ENCODE measurements at regions not wholly inside any gene's neighbourhood (a gene's known extent, or its start where the extent isn't known, plus 50 kb on each side); places are given as distances from the start of the nearest gene placed in this dataset.
A peak's percentile ranks its signal among the peaks of the same experiment; 100 is the strongest.

GRCh38 chr1:63122079-63122478 is 200.3 kb upstream of the FOXD3 start:
- DNase-seq (ENCODE audit: low read depth): no peak

- DNase-seq (ENCODE audit: low read depth): peak; percentile 72
These were observed 197.6 kb upstream of the FOXD3 start for GRCh38 chr1:63124666-63125191.

GRCh38 chr1:63126104-63126503 is 196.3 kb upstream of the FOXD3 start:
- no peak for DNase-seq (ENCODE audit: low read depth)

GRCh38 chr1:63127376-63127775 is 195.0 kb upstream of the FOXD3 start:
- DNase-seq (ENCODE audit: low read depth): no peak

GRCh38 chr1:63128556-63128955 is 193.8 kb upstream of the FOXD3 start:
- DNase-seq (ENCODE audit: low read depth): no peak

- no peak for DNase-seq (ENCODE audit: low read depth)
These were observed 193.2 kb upstream of the FOXD3 start for GRCh38 chr1:63129184-63129583.

GRCh38 chr1:63129855-63130254 is 192.5 kb upstream of the FOXD3 start:
- no peak for DNase-seq (ENCODE audit: low read depth)

GRCh38 chr1:63134501-63135173 is 187.7 kb upstream of the FOXD3 start:
- no peak for DNase-seq (ENCODE audit: low read depth)

- DNase-seq (ENCODE audit: low read depth): no peak
These were observed 187.2 kb upstream of the FOXD3 start for GRCh38 chr1:63135174-63135512.

GRCh38 chr1:63135801-63136200 is 186.6 kb upstream of the FOXD3 start:
- DNase-seq (ENCODE audit: low read depth): no peak

GRCh38 chr1:63142001-63142400 is 180.4 kb upstream of the FOXD3 start:
- DNase-seq (ENCODE audit: low read depth): no peak

- no peak for DNase-seq (ENCODE audit: low read depth)
These were observed 178.9 kb upstream of the FOXD3 start for GRCh38 chr1:63143482-63143881.

- no peak for DNase-seq (ENCODE audit: low read depth)
These were observed 174.6 kb upstream of the FOXD3 start for GRCh38 chr1:63147783-63148182.

GRCh38 chr1:63148825-63149645 is 173.3 kb upstream of the FOXD3 start:
- peak; percentile 2 for DNase-seq (ENCODE audit: low read depth)

GRCh38 chr1:63152572-63152971 is 169.8 kb upstream of the FOXD3 start:
- DNase-seq (ENCODE audit: low read depth): no peak

- DNase-seq (ENCODE audit: low read depth): no peak
These were observed 166.9 kb upstream of the FOXD3 start for GRCh38 chr1:63155437-63155836.

- DNase-seq (ENCODE audit: low read depth): no peak
These were observed 165.3 kb upstream of the FOXD3 start for GRCh38 chr1:63157085-63157484.

GRCh38 chr1:63169057-63169456 is 153.3 kb upstream of the FOXD3 start:
- no peak for DNase-seq (ENCODE audit: low read depth)

- no peak for DNase-seq (ENCODE audit: low read depth)
These were observed 149.2 kb upstream of the FOXD3 start for GRCh38 chr1:63173161-63173560.

GRCh38 chr1:63189677-63190076 is 132.7 kb upstream of the FOXD3 start:
- no peak for DNase-seq (ENCODE audit: low read depth)

- no peak for DNase-seq (ENCODE audit: low read depth)
These were observed 132.2 kb upstream of the FOXD3 start for GRCh38 chr1:63190171-63190570.

- no peak for DNase-seq (ENCODE audit: low read depth)
These were observed 123.4 kb upstream of the FOXD3 start for GRCh38 chr1:63198871-63199394.

- DNase-seq (ENCODE audit: low read depth): no peak
These were observed 122.5 kb upstream of the FOXD3 start for GRCh38 chr1:63199706-63200335.

Measured in HS-5 (cell line).